Bronchial epithelial cell (primary cell): ENCODE measurements at regions not wholly inside any gene's neighbourhood (a gene's known extent, or its start where the extent isn't known, plus 50 kb on each side); places are given as distances from the start of the nearest gene placed in this dataset.

Source experiments
- DNase-seq: peaks from one replicate; pipeline ENCODE4 v3.0.0-alpha.2; 2010; ENCODE audit warnings: low read depth
- FAIRE-seq: peaks from 2 replicates; lab custom pipeline; 2011; peaks lifted over from hg19 to GRCh38; lab: Jason Lieb, UNC
- H3K27me3 ChIP-seq: 2 replicates; pipeline ENCODE4 v1.5.1; 2011; ENCODE audit warnings: low read length; ENCODE audit not compliant: control insufficient read depth, insufficient read depth
- H3K36me3 ChIP-seq: 2 replicates; pipeline ENCODE4 v1.5.1; 2011; ENCODE audit warnings: low read length; ENCODE audit not compliant: control insufficient read depth, insufficient read depth
- H3K4me3 ChIP-seq: 2 replicates; pipeline ENCODE4 v1.5.1; 2011; ENCODE audit warnings: mild to moderate bottlenecking, low read depth, low read length, control low read depth
- TF ChIP-seq, protein P1 (sequence below): IDR thresholded peaks from 2 replicates; pipeline ENCODE4 v1.5.1; 2011; ENCODE audit warnings: mild to moderate bottlenecking, moderate library complexity, low read length, control low read depth, inconsistent platforms; ENCODE audit not compliant: insufficient read depth, severe bottlenecking

- no peak for FAIRE-seq
- DNase-seq, result no peak
- no peak overlapping the region for H3K4me3 ChIP-seq
- peaks cover 3% of the 10 kb centered on the region for H3K27me3 ChIP-seq
- no peaks in the 10 kb centered on the region for H3K36me3 ChIP-seq
- TF ChIP-seq, protein P1, sequence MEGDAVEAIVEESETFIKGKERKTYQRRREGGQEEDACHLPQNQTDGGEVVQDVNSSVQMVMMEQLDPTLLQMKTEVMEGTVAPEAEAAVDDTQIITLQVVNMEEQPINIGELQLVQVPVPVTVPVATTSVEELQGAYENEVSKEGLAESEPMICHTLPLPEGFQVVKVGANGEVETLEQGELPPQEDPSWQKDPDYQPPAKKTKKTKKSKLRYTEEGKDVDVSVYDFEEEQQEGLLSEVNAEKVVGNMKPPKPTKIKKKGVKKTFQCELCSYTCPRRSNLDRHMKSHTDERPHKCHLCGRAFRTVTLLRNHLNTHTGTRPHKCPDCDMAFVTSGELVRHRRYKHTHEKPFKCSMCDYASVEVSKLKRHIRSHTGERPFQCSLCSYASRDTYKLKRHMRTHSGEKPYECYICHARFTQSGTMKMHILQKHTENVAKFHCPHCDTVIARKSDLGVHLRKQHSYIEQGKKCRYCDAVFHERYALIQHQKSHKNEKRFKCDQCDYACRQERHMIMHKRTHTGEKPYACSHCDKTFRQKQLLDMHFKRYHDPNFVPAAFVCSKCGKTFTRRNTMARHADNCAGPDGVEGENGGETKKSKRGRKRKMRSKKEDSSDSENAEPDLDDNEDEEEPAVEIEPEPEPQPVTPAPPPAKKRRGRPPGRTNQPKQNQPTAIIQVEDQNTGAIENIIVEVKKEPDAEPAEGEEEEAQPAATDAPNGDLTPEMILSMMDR, result no peak
Measured at GRCh38 chr14:58812050-58812910, 174.5 kb downstream of the DACT1 start.

GRCh38 chr14:58813745-58814144, 176.0 kb downstream of the DACT1 start:
- DNase-seq (no peak), FAIRE-seq (no peak)
- Histone ChIP-seq H3K4me3 (no peak overlapping the region), H3K27me3 (peaks cover 3% of the 10 kb centered on the region), H3K36me3 (no peaks in the 10 kb centered on the region)
- TF ChIP-seq, protein P1, result no peak

- FAIRE-seq, result no peak
- Histone ChIP-seq H3K36me3 (no peaks in the 10 kb centered on the region), H3K4me3 (no peak overlapping the region), H3K27me3 (peaks cover 3% of the 10 kb centered on the region)
- no peak for DNase-seq
- TF ChIP-seq, protein P1, result no peak
Measured at GRCh38 chr14:58814466-58814865, 176.7 kb downstream of the DACT1 start.

DNA sequence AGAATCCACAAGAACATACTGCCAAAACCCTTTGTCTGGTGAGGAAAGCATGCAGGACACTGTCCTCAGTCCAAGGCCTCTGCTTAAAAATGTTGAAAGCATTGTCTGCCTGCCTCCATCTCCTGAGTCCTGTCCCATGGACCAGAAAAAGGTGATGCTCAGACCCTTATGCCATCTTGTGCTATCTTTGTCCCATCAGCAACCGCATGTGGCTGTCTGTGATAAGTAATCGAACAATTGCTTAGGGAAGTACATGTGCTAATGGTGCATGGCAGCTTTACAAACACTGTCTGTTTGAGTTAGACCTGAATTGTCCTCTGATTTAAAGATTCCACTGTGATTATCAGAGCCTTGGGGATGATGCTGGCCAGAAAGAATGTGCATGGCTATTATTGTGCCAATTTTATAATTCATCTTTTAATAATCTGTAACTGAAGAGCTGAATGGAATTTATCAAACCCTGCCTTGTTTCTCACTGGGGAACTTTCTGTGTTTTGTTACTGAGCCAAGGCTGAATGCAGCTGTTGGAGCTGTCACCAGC, 177.5 kb downstream of the DACT1 start:
- Histone ChIP-seq H3K4me3 (no peak overlapping the region), H3K36me3 (no peaks in the 10 kb centered on the region), H3K27me3 (peaks cover 3% of the 10 kb centered on the region)
- DNase-seq, result no peak
- no peak for FAIRE-seq
- TF ChIP-seq, protein P1, result no peak

- Histone ChIP-seq H3K4me3 (no peak overlapping the region), H3K27me3 (peaks cover 3% of the 10 kb centered on the region), H3K36me3 (no peaks in the 10 kb centered on the region)
- TF ChIP-seq, protein P1, result no peak
- FAIRE-seq, result no peak
- no peak for DNase-seq
Measured at GRCh38 chr14:58815794-58816193, 178.0 kb downstream of the DACT1 start.
